Islet of Langerhans (tissue), 1 donor: ENCODE measurements at regions not wholly inside any gene's neighbourhood (a gene's known extent, or its start where the extent isn't known, plus 50 kb on each side); places are given as distances from the start of the nearest gene placed in this dataset.
"Not testable (repeated sequence)": the region's sequence is repeated elsewhere in the genome, so short reads cannot be mapped to it uniquely, and the experiment has no call there.

Experiments used
- FAIRE-seq: peaks from one replicate; lab custom pipeline; 2011; peaks lifted over from hg19 to GRCh38; lab: Jason Lieb, UNC

- FAIRE-seq: no peak
These were observed 252.9 kb upstream of the CBLB start for GRCh38 chr3:106121491-106122289.

GRCh38 chr3:106124818-106125217, 256.0 kb upstream of the CBLB start:
- FAIRE-seq: no peak

DNA sequence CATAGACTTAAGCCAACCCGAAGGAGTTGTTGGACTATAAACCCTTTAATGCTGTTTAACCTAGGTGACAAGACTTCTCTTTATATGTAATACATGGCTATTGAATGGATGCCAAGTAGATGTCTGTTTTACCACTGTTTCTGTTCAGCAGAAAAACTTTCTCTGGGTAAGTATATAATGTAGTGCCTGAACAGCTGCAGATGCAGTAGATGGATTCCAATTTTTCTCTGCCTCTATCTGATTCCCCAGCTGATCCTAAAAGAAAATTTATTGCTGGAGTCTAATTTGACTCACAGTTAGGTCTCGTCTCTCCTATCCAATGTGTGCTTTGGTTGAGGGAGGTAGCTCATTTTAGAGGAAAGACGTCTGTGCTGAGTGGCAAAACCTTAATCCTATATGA, 256.5 kb upstream of the CBLB start:
- no peak for FAIRE-seq

DNA sequence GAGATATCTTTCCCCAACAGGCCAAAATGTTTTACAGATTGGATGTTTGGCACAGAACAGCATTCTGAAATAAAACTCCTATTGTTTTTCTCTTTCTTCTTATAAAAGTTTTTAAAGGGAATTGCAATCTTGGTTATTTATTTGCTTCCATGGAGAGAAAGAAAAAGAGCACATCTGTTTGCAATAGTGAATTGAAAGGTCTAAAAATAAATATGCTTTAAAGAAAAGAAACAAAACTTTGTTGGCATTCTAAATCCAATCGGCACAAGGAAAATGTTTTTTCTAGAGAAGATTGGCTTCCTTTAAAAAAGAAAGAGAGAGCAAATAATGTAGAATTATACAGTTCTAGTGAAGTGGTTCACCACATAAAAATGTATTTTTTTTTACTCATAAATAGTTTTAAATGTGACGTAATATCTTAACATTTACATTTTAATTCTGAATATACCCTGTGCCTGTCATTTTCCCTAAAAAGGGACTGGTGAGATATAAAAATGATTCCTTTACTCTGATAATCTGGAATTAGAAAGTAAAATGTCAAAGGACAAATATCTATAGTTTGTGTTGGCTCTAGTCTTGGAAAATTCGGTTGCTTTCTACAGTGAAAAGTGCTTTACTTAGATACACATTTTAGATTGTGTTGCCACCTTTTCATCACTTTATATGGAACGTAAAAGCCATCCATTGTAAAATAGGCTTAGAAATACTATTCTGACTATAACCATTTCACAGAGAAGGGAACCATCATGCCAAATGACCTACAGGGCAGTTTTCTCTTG, 257.4 kb upstream of the CBLB start:
- no peak for FAIRE-seq

DNA sequence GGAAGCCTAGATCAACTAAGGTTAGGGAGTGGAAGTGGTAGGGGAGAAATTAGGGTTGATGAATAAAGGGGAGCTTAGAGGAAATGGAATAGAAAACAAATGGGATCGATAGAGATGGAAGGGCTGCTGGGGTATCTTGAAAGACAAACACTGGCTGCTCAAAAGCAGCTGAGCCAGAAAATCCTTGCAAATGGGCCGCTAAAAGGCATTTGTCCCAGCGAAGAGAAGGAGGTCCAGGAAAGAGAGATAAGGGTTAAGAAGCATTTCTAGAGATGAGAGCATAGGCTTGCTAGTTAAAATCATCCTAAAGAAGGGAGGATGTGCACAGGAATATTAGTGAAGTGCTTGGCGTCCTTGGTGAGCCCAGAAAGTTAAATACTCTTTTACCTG, 258.0 kb upstream of the CBLB start:
- FAIRE-seq: no peak

DNA sequence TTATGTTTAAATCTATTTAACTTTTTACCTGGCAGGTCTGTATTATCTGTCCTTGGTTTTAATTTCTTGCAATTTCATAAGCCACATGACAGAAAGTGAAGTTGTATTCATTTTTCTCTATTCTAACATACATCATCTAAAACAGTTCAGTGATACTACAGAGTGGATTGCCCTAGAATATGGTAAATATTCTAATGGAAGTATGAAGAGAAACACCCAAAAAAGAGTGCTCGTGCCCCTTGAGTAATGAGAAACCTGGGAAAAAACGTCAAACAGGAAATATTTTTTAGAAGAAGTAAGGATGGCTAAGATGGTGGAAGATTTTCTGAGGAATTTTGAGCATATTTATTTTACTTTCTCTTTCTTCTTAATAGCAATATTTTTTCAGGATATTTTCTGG, 261.1 kb upstream of the CBLB start:
- FAIRE-seq: no peak

DNA sequence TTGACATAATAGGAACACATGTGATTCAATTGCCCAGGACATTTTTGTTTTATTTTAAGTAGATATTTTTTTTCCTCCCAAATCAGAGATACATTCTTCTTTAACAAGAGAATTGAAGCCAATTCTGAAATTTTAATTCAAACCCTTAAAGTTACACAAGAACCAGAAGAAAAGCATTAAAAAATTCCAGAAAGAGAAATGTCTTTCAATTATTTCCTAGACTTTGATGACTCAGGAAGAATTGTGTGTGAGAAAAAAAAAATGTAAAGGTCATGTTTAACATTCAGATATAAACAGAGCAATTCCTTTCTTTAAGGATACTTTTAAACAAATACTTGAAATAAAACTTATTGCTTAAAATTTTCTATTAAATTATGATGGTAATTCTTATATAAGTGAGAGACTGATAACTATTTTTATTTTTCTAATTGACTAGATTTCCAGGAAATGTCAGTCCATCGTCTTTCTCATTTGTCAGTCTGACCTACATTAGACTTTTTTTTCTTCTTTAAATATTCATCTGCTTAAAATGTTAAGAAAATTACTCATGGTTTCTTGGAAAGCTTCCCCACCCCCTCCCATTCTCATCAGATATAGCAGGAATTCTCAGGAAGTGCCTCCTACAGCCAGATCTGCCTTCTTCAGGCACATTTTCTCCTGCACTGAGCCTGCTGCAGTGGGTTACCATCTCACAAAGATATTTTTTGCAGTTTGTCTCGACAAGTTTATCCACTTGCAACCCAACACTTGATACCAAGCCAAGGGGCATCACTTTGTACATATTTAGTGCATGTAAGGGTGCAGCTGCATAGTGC, 261.8 kb upstream of the CBLB start:
- FAIRE-seq: no peak

DNA sequence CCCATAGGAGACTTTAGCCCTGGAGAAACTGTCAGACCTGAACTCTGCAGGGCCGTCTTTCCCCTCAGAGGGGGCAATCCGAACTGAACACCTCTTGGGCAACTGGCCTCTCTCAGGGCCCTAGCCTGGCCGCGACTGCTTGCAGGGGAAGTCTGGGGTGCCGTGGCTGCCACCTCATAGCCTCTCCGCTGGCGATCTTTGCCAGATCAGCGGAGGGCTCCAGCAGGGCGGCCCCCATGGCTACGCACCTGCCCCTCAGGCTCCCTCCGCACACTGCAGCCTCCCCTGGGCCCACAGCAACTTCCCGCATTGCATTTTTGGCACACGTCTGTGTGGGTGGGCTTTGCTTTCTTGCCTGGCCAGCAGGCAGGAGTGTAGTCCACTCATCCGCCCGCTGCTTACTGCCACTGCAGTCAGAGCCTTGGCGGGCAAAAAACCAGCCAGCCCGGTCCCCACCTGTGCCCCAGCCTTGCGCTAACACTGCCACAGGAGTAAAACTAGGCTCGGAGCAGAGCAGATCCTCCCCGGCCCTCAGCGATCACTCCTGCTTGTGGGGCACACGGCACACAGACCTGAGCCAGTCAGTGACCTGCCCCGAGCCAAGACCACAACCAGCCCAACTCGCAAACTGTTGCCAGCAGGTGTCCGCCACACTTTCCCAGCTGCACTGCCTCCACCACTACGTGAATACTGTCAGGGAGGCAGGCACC, 266.8 kb upstream of the CBLB start:
- FAIRE-seq: no peak

DNA sequence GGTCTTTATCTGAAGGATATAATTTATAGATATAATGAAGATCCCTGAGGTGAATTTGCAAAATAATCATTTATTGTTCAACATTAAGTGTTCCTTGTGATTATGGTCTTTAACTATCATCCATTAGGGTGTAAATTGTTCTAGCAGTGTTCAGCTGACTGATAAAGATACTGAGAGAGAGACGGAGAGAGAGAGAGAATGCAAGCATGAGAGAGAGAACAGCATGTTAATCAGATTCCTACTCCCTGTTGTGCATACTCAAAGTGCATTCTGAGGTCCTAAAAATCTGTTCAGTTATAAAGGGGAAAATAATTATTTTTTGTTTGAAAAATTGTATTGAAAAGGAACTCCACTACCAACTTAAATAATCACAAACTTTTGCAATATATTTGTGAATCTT, 271.0 kb upstream of the CBLB start:
- FAIRE-seq: no peak

GRCh38 chr3:106140431-106140830, 271.6 kb upstream of the CBLB start:
- no peak for FAIRE-seq

DNA sequence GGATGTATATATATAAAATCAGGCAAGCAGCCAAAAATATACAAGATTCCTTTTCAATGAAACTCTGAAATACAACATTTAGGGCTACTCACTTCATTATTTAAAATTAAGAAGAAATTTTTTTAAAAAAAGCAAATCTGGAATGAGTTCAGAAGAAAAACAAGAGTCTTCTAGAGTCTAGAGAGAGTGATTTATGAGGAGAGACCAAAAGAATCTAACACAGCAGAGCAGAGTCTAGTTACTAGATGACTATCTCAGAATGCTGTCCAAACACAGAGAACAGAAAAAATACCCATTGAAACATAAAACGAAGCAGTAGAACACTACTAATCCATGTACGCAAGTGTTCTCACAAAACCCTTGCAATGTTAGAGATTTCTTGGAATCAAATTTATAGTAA, 275.2 kb upstream of the CBLB start:
- FAIRE-seq: no peak

- FAIRE-seq: not testable (repeated sequence)
These were observed 279.7 kb upstream of the CBLB start for GRCh38 chr3:106148440-106149082.

- no peak for FAIRE-seq
These were observed 288.6 kb upstream of the CBLB start for GRCh38 chr3:106157411-106157810.

- FAIRE-seq: no peak
These were observed 291.6 kb upstream of the CBLB start for GRCh38 chr3:106160396-106160795.

- no peak for FAIRE-seq
These were observed 292.4 kb upstream of the CBLB start for GRCh38 chr3:106161246-106161645.

DNA sequence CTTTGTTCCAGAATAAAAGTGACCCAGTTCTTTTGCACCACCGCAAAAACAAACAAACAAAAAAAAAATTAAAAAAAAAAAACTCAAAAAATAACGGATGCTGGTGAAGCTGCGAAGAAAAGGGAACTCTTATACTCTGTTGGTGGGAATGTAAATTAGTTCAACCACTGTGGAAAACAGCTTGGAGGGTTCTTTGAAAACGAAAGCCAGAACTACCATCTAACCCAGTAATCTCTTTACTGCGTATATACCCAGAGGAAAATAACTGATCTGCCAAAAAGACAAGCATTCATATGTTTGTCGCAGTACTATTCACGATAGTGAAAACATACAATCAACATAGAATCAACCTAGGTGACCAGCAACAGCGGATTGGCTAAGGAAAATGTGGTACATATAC, 298.9 kb upstream of the CBLB start:
- FAIRE-seq: no peak

GRCh38 chr3:106168962-106169750, 300.3 kb upstream of the CBLB start:
- FAIRE-seq: no peak

DNA sequence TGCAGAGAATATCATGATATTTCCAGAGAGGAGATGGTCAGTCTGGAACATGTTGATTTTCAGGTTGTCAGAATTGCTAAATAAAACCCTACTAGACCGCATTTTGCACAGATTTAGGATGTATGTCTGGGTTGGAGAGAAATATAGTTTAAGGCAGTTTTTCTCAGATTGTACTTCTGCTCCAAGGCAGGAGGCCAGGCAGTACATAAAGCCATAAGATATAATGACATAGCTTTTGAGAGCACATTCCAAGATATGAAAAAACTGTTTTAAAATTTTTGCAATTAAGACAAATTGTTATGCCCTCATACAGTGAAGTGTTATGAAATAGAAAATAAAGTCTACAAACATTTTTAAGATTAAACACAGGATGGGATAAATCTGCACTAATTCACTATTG, 301.8 kb upstream of the CBLB start:
- no peak for FAIRE-seq

DNA sequence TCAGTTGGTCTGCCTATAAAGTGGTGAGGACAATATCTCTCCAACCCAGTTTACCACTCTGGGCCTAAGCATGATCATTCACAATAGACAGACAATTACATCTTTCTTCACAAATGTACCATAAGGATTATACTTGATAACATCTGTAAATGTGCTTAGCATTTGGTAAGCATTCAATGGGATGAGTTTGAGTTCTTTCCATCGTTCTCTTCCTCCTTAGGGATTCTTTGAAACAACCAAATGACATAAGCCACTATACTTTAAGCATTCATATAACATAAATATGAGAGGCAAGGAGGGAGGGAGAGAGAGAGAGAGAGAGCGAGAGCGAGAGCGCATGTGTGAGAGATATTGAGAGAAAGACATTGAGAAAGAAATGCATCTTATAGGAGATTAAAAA, 303.3 kb upstream of the CBLB start:
- FAIRE-seq: no peak

DNA sequence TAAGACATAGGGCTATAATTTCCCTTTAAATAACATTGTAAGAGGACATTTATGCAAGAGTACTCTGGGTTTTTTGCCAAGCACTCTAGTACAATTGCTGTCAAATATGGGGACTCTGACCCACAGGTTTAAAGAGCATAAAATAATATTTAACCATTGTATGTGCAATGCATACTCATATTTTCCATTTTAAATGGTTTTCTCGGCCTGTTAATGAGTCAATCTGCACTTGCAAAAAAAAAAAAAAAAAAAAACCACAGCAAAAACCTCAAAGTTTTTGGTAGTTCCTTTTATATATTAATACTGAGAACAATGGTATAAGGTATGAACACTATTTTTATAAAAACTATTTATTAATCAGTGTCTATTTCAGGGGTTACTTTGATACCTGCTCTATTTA, 304.0 kb upstream of the CBLB start:
- FAIRE-seq: no peak

DNA sequence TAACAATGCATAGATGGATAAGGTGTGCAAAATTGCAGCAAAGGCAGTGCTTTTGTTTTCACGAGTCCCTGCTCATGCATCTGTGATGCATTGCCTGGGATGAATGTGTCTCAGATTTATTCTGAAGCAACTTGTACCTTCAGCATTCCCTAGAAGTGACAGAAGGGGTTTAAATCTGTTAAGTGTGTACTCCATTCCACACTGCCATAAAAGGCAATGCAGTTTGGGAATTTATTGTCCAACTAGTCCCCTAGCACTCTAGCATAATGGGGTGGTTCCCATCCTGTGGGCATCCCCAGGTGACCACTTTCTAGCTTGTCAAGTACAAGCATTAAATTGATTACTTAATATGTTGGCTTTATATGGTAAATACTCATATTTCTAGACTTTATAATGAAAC, 306.5 kb upstream of the CBLB start:
- FAIRE-seq: no peak
